Left lung (tissue), 4 donors: ENCODE measurements at regions not wholly inside any gene's neighbourhood (a gene's known extent, or its start where the extent isn't known, plus 50 kb on each side); places are given as distances from the start of the nearest gene placed in this dataset.
A peak's percentile ranks its signal among the peaks of the same experiment; 100 is the strongest.

Source experiments
- ATAC-seq: fragments of 200-7000 bp; cut with Tn5 transposase; one replicate; pipeline ENCODE4 v1.9.1; 2020; ENCODE audit warnings: moderate library complexity
- DNase-seq, 4 donors: peaks; one replicate each; pipeline ENCODE4 v3.0.0-alpha.2; 2013 to 2020
- H3K27ac ChIP-seq, 2 donors: fragments of 200-600 bp; sonication (generic) in 1 of 2; one replicate each; pipeline versions ENCODE4 v1.5.0 to v1.8.0; 2020 to 2021
- H3K27me3 ChIP-seq, 2 donors: fragments of 200-600 bp; sonication (generic) in 1 of 2; one replicate each; pipeline versions ENCODE4 v1.5.0 to v1.8.0; 2020 to 2021
- H3K36me3 ChIP-seq, 2 donors: fragments of 200-600 bp; sonication (generic) in 1 of 2; one replicate each; pipeline versions ENCODE4 v1.5.0 to v1.8.0; 2020 to 2021
- H3K4me1 ChIP-seq, 2 donors: fragments of 200-600 bp; one replicate each; pipeline ENCODE4 v1.8.0; 2021
- H3K4me3 ChIP-seq, 2 donors: fragments of 200-600 bp; sonication (generic) in 1 of 2; one replicate each; pipeline versions ENCODE4 v1.5.0 to v1.8.0; 2020 to 2021; ENCODE audit warnings: mild to moderate bottlenecking in 1 of 2
- H3K9me3 ChIP-seq, 2 donors: fragments of 200-600 bp; sonication (generic) in 1 of 2; one replicate each; pipeline versions ENCODE4 v1.5.0 to v1.8.0; 2020 to 2021
- intact Hi-C, 2 donors: fragments of 100-400 bp; cut with DNase I; formaldehyde crosslinking; loops; one replicate each; pipeline versions ENCODE4 v1.11.2 to v1.14.2; 2022
- TF ChIP-seq, protein P1 (sequence below), 2 donors: fragments of 200-600 bp; sonication (generic) in 1 of 2; IDR thresholded peaks; one replicate each; pipeline versions ENCODE4 v1.5.0 to v1.8.0; 2021; ENCODE audit warnings: antibody characterized with exemption in 2 of 2
- donor health status: DM: no; HTN: yes; CAD: no.
- donor health status: DM: no; HTN: no; CAD: no.

GRCh38 chr2:226357816-226358215 is 441.8 kb downstream of the IRS1 start:
- ATAC-seq (no peak), DNase-seq (no peak)
- intact Hi-C loops = no loop called here
- no peaks in the 10 kb centered on the region for H3K9me3 ChIP-seq
- H3K36me3 ChIP-seq = no peaks in the 10 kb centered on the region
- H3K27ac ChIP-seq = no peak overlapping the region
- H3K4me3 ChIP-seq = no peak overlapping the region
- no peaks in the 10 kb centered on the region for H3K27me3 ChIP-seq
- TF ChIP-seq, protein P1, sequence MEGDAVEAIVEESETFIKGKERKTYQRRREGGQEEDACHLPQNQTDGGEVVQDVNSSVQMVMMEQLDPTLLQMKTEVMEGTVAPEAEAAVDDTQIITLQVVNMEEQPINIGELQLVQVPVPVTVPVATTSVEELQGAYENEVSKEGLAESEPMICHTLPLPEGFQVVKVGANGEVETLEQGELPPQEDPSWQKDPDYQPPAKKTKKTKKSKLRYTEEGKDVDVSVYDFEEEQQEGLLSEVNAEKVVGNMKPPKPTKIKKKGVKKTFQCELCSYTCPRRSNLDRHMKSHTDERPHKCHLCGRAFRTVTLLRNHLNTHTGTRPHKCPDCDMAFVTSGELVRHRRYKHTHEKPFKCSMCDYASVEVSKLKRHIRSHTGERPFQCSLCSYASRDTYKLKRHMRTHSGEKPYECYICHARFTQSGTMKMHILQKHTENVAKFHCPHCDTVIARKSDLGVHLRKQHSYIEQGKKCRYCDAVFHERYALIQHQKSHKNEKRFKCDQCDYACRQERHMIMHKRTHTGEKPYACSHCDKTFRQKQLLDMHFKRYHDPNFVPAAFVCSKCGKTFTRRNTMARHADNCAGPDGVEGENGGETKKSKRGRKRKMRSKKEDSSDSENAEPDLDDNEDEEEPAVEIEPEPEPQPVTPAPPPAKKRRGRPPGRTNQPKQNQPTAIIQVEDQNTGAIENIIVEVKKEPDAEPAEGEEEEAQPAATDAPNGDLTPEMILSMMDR (IDR thresholded peaks at IDR 0.05) = no peak
- H3K4me1 ChIP-seq = no peaks in the 10 kb centered on the region

DNA sequence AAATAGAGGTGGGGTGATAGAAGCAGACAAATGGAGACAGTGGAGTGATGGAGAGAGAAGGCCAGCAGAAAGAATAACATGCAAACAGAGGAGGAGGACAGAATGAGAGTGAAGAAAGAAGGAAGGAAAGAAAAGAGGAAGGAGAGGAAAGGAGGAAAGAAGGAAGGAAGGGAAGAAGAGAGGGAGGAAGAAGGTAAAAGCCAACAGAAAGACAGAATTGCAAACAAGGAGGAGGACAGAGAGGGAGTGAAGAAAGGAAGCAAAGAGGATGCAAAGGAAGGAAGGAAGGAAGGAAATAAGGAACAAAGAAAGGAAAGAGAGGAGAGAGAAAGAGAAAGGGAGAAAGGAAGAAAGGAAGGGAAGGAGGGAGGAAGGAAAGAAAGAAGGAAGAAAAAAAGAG is 444.0 kb downstream of the IRS1 start:
- H3K9me3 ChIP-seq = no peaks in the 10 kb centered on the region
- H3K27me3 ChIP-seq = no peaks in the 10 kb centered on the region
- no peak overlapping the region for H3K4me3 ChIP-seq
- no peaks in the 10 kb centered on the region for H3K4me1 ChIP-seq
- ATAC-seq = no peak
- no peaks in the 10 kb centered on the region for H3K36me3 ChIP-seq
- no peak for DNase-seq
- no peak overlapping the region for H3K27ac ChIP-seq
- TF ChIP-seq, protein P1 (IDR thresholded peaks at IDR 0.05) = no peak
- intact Hi-C loops = no loop called here

DNA sequence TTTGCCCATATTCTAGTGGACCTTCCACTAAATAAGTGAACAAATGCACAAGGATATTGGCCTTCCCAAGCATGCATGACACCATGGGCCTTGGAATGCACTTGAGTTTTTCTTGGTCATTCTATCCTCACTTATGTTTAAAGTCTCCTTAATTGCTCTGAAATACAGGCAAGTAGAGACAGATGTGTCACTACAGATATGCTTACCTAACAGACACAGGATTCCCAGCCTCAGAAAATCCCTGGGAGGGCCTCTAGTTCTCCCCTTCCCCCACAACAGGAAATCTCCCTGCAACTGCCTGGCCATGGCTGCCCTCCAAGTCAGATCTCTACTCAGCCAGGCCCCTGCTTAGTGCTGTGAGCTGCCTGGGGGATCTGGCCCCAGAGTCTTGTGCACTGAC is 445.2 kb downstream of the IRS1 start:
- DNase-seq (no peak), ATAC-seq (peak; percentile 80)
- Histone ChIP-seq H3K4me1 (no peaks in the 10 kb centered on the region), H3K9me3 (no peaks in the 10 kb centered on the region), H3K4me3 (no peak overlapping the region), H3K27ac (no peak overlapping the region), H3K27me3 (no peaks in the 10 kb centered on the region), H3K36me3 (no peaks in the 10 kb centered on the region)
- TF ChIP-seq, protein P1 (IDR thresholded peaks at IDR 0.05) = no peak
- intact Hi-C loops = no loop called here

DNA sequence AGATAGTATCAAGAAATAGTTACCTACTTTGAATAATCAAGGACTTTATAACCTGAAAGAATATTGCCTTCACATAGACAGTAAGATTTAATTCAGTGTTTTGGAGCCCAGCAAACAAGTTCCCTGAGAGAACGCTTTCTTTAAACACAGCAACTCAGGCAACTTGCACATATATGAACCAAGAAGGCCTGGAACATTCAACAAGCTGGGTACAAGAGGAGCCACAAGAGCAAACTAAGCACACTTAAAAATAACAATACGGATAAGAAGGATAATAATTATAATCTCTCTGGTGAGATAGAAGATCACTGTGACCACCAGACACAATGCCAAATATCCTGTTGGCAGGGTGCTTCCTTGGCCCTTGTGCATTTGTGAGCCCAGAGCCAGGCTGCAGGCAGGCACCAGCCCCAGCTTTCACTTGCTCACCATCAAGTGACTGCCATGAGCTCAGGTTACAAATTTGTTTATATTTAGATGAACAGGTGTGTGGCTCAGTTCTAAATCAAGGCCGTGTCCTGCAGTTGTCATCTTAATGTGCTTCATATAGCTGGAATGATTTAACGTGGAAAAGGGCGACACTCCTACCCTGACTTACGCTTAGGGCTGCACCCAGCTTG is 446.6 kb downstream of the IRS1 start:
- Histone ChIP-seq H3K9me3 (no peaks in the 10 kb centered on the region), H3K27me3 (no peaks in the 10 kb centered on the region), H3K27ac (no peak overlapping the region), H3K4me3 (no peak overlapping the region), H3K36me3 (no peaks in the 10 kb centered on the region), H3K4me1 (no peaks in the 10 kb centered on the region)
- DNase-seq (no peak), ATAC-seq (no peak)
- TF ChIP-seq, protein P1 (IDR thresholded peaks at IDR 0.05) = no peak
- intact Hi-C loops = no loop called here

GRCh38 chr2:226351711-226352110 is 447.9 kb downstream of the IRS1 start:
- Histone ChIP-seq H3K4me1 (no peaks in the 10 kb centered on the region), H3K27ac (no peak overlapping the region), H3K27me3 (no peaks in the 10 kb centered on the region), H3K9me3 (no peaks in the 10 kb centered on the region), H3K4me3 (no peak overlapping the region), H3K36me3 (no peaks in the 10 kb centered on the region)
- TF ChIP-seq, protein P1 (IDR thresholded peaks at IDR 0.05) = no peak
- DNase-seq = no peak
- intact Hi-C loops = no loop called here
- ATAC-seq = no peak
